ENCODE measurements at regions not wholly inside any gene's neighbourhood (a gene's known extent, or its start where the extent isn't known, plus 50 kb on each side); places are given as distances from the start of the nearest gene placed in this dataset.
A peak's percentile ranks its signal among the peaks of the same experiment; 100 is the strongest.

DNA sequence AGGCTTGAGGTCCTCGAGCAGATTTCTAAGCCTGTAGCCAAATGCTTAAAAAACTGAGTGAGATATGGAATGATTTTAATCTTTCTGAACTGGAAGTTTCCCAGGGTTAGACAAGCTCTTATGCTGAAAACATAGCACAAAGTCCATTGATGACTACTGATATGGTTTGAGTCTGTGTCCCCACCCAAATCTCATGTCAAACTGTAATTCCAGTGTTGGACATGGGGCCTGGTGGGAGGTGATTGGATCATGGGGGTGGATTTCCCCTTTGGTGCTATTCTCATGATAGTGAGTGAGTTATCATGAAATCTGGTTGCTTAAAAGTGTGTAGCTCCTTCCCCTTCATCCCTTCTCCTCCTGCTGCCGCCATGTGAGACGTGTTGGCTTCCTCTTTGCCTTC lies 454.9 kb downstream of the SPRY1 start:
- DNase-seq: no peak

DNA sequence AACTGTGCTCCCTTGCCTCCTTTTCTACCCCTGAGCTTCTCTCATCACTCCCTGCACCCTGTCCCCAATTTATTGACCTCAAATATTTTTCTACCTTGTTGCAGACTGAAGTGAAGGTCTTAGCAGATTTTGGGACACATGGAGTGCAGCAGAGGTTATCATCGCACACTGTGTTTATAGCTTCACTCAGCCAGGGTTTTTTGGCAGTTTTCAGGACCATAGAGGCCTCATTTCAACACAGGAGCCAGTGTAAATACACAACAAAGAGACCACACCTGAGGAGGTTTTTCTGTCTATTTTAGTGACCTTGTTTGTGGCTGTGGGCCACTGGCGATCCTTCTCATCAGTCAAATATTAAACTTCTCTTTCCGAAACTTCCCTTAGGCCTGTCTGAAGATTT lies 457.1 kb downstream of the SPRY1 start:
- no peak for DNase-seq

DNA sequence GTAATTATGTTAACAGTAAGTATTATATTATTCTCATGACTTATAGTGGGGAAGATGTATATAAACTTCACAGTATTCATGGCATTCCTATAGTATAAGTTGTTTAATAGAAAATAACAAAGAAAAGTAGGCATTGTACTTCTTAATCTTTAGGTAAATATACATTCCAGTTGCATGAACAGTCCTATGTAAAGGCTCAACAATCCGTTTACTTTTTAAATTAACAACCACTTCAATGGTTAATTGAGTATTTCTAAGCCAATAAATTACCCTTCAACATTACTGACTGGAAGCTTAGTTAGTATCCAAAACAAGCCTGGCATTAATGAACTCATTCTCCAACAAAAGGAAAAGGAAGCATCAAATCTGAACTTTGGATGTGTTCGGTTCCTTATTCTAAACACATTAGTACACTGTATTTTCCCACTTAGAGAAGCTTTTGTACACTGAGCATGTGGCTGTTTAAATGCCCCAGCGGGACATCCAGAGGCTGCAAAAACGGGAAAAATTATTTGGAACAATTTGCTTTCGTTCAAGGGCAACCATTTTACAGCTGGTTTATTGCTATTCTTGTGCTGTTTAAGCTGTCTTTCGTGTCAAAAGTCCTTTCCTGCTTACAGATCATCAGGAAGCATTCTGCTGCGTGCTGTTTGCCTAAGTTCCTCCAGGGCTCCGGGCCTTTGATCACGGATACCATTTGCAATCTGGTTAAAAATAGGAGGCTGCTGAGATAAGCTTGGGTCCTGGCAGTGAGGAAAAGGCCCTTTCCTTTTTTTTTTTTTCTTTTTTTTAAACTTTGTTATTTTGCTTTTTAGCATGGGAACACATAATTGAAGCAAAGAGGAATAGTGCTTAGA lies 460.3 kb downstream of the SPRY1 start:
- peak; percentile 64 to 67 for DNase-seq

DNA sequence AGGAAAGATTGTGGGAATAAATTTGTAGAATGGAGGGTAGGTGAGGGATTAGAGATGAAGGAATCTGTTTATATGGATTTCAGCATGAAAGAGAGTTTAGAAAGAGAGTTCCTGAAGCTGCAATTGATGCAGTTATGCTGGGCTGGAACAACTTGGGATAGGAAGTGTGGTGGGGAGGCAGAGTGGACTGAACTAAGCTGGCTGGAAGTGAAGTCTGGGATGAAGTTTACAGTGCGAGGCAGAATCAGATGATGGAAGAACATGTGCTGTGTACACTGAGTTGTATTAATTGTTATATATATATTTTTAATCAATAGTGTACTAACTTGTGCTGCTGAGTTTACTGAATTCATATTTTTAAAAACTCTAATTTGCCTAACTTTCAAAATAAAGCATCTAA lies 461.9 kb downstream of the SPRY1 start:
- DNase-seq: no peak

GRCh38 chr4:123862812-123863211 lies 466.2 kb downstream of the SPRY1 start:
- DNase-seq: no peak

DNA sequence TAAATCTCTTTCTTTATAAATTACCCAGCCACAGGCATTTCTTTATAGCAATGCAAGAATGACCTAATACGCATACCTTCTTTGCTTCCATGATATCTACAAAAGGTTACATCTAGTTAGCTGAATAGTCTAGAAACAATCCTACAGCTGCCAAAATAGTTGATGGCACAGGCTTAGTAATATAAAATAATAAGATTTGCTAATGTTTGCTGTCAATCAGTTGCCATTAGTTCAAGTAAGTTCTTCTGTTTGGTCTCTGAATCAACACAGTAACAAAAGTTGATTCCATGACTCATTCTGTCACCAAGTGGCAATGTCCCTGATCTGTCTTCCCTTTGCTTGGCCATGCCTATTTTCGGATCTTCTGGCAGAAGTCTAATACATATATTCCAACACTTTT lies 470.2 kb downstream of the SPRY1 start:
- no peak for DNase-seq

- no peak for DNase-seq
These were observed 471.5 kb downstream of the SPRY1 start for GRCh38 chr4:123867910-123868587.

DNA sequence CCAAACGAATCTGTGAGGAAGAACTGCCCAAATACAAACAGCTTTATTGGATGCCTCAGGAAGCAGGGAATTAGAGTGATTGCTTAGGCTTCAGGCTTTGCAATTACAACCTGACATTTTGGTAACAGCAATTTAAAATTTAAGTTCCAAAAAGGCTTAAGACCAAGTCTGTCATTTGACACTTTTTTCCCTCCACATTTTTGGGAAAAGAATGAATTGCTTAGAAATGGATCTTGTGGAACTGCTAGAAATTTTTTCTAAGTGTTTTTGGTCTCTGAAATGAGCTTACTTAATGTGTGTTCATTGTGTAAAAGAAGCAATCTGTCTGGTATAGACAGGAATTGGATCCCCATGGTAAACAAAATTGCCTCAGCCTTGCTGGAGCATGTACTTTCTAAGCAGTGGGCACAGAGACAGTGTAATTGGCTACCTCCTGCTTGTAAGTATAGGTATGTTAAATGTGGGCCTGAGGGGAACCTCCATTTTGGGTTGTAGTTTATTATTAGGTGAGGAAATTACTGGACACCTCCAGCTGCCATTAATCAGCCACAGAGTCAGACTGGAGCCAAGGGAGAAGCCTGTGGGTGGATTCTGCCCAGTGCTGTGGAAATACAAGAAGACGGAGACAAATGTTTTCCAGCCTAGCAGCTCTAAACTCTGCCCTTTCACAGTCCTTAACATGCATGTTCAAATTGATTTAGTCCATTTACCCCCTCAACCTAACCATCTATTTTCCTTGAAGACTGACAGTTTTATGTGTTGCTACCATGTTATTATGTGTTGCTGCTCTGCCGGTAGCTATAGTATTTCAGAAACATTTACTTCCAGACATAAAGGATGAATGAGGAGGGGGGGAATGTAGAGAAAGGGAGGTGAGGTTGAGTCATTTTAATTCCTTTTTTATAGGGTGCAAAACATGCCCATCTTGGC lies 473.0 kb downstream of the SPRY1 start:
- no peak for DNase-seq

- DNase-seq: no peak
These were observed 473.8 kb downstream of the SPRY1 start for GRCh38 chr4:123870216-123870876.

DNA sequence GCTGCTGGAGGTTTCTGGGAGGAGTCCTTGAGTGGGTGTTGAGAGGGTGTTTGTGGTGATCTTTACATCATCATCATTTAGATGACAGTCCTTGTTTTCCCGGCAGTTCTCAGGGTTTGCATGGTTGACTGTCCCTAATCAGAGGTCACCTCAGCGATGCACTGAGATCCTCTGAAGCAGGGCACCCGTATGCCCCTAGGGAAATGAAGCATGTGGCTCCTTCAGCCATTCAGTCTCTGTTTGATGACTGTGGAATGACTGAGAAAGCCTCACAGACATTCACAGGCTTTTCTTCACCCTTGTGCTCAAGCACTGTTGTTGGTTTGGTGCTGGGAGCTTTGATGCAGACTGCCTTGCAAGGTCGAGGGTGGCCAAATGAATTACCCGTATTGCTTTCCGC lies 474.7 kb downstream of the SPRY1 start:
- no peak for DNase-seq

- DNase-seq: no peak
These were observed 477.5 kb downstream of the SPRY1 start for GRCh38 chr4:123874063-123874462.

GRCh38 chr4:123876143-123876542 lies 479.5 kb downstream of the SPRY1 start:
- DNase-seq: no peak

DNA sequence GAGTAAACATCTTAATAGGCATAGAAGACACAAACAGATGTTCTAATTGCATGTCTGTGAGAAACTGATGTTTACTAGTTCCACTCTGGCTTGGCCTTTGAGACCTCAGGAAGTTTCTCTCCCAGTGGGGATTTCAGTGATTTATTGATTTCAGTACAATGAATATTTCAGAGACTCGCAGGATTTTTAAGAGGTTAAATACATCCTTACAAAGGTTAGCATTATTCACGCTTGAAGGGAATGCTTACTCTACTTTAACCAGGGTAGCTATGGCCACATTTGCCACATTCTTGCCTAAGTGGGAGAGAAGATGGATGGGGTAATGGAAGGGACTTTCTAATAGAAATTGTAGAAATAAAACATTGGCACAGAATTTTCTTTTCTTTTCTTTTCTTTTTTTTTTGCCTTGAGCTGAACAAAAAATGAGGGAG lies 480.1 kb downstream of the SPRY1 start:
- DNase-seq: no peak

DNA sequence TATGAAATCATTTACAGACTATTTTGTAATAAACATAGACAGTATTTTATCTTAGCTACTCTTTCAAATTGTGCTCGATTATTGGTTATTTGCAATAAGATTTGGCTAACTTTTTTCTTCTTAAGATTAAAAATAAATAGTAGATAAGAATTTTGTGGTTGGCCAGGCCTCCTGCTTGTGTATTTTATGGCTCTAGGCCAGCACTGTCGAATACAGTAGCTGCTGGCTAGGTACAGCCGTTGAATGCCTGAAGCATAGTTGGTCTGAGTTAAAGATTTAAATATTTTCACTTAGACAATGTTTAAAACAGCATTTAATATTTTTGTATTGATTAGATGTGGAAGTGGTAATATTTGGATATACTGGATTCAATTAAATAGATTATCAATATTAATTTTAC lies 481.0 kb downstream of the SPRY1 start:
- DNase-seq: no peak

DNA sequence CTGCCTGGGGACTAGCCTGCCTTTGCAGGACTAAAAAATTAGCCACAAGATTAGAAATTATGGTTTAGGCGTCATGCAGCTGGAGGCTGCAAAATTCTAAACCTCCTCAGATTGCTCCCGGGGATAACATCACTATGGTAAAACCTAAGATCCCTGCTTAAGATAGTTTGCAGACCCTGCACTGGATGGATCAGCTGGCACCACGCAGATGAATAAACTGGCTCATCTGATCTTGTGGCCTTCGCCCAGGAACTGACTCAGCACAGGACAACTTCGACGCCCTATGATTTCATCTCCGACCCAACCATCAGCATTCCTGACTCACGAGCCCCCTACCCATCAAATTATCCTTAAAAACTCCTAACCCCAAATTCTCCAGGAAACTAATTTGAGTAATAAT lies 482.4 kb downstream of the SPRY1 start:
- no peak for DNase-seq

GRCh38 chr4:123880631-123881030 lies 484.0 kb downstream of the SPRY1 start:
- no peak for DNase-seq

- DNase-seq: no peak
These were observed 488.3 kb downstream of the SPRY1 start for GRCh38 chr4:123884922-123885321.

DNA sequence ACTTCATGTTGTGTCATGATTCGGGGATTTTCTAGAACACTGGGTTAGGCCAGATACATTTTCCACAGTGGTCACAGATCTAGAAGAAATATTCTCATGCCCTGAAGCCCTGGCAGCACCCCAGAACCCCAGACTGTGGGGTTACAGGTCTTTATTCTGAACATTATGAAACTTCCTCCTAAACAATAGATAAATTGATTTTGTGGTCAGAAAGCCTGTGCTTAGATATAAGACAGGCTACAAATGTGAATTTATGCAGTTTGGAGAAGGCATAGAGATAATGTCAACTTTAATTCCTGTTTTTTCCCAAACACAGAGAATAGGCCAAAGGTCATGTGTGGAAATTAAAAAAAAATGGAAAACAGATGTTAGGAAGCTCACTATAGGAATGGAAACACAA lies 492.9 kb downstream of the SPRY1 start:
- DNase-seq: no peak

- no peak for DNase-seq
These were observed 494.3 kb downstream of the SPRY1 start for GRCh38 chr4:123890889-123891288.

- no peak for DNase-seq
These were observed 495.3 kb downstream of the SPRY1 start for GRCh38 chr4:123891881-123892280.

DNA sequence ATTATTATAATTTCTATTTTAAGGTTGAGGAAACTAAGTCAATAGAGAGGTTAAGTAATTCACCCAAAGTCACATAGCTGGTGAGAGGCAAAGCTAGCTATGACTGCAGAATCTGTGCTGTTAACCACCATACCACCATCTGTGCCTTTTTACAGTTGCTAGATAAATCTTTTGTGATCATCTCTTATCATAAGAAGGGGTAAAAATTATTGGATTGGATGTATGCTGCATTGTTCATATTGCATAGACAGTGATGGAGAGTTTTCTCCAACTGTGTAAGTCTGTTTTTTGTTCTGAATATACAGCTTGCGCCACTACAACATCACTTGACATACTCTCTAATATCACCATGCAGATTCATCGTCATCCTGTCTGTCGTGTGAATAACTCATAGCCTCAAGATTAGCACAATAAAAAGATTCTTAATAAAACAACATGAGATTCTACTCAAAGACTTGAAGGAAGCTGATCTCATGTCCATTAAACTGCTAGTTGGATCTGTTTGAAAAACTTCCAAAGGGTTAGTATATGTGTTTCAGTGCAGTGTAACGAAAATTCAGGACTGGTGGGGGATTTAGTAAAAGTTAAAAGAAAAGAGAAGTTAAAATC lies 495.9 kb downstream of the SPRY1 start:
- no peak for DNase-seq

Data from Kasumi-1 (cell line).